Stimulated activated CD4-positive, alpha-beta T cell treated with anti-CD3 and anti-CD28 coated beads, Interleukin-1b, Interleukin-23, amount 100 ng/mL, for 1 hour (primary cell): ENCODE measurements at regions not wholly inside any gene's neighbourhood (a gene's known extent, or its start where the extent isn't known, plus 50 kb on each side); places are given as distances from the start of the nearest gene placed in this dataset.
"Not testable (repeated sequence)": the region's sequence is repeated elsewhere in the genome, so short reads cannot be mapped to it uniquely, and the experiment has no call there.

Source experiments
- DNase-seq, 2 donors: peaks; one replicate each; pipeline ENCODE4 v3.0.0-alpha.2; 2020; ENCODE audit warnings: low read depth in 2 of 2

- no peak for DNase-seq
Observed at GRCh38 chr18:60202708-60203107, 169.9 kb downstream of the MC4R start.

DNA sequence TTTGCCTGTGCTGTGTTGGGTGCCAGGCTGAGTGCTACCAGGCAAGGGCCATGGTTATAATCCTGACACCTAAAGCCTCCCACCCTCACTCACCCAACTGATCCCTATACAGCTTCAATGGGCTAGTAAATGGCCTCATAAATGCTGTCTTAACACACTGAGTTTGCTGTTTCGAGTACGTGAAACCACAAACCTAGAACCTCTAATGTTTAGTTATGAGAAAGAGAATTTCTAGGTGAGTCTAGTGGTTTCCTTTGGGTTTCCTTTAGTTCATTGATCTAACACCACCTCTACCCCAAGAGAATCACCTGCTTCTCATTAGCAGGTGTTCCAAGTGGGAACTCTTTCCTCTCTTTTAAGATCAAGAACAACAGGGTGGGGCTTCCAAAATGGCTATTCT lies 172.0 kb downstream of the MC4R start:
- DNase-seq, result no peak

DNA sequence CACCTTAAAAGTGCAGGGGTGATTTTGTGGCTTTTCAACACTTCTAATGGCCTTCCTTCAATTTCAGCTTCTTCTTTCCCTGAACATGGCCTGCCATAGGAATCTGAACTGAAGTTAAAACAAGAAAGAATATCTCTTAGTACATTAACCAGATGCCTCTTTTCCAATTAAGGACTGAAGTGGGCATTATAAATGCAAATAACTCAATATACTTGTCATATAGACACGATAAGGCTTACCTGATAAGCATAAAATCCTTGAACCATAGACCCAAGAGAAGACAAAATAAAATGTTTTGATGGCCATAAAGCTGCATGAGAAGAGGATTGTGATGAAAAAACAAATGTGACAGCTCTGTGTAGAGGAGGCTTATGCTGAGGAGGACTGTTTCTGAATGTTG lies 173.1 kb downstream of the MC4R start:
- DNase-seq, result no peak

- no peak for DNase-seq
Observed at GRCh38 chr18:60197671-60198462, 174.7 kb downstream of the MC4R start.

DNA sequence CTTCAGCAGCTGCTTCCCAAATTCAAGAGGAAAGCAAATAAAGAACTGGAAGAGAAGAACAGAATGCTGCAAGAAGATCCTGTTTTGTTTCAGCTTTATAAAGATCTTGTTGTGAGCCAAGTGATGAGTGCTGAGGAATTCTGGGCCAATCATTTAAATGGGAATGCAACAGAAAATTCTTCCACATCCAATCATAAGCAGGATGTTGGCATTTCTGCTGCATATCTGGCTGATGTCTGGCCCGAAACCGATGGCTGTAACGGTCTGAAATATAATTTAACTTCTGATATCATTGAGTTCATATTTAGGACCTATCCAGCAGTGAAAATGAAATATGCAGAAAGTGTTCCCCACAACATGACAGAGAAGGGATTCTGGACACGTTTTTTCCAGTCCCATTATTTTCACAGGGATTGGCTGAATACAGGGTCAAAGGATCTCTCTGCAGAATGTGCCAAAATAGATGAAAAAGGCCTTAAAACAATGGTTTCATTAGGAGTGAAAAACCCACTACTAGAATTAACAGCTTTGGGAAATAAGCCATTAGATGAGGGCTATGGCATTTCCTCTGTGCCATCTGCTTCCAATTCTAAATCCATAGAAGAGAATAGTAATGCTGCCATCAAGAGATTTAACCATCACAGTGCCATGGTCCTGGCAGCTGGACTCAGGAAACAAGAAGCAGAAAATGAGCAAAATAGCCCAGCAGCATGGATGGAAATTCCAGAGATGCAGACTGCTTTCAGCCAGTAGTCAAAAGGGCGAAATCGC lies 175.6 kb downstream of the MC4R start:
- DNase-seq, result no peak

DNA sequence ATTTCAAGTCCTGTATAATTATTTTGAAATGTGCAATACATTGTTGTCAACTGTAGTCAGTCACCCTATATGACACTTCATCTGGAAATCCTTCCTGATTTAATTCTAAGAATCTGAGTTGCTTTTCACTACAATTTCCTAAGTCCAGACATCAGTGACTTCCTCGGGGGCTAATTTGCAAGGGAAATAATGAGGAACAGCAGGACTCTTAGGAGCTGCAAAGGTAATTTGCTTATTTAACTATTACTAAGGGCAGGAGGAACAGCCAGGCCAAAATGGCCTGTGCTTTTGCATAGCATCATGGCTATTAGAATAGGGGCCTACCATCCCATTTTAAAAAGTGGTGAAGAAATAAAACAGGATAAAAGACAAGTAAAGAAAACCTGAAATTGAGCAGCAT lies 178.8 kb downstream of the MC4R start:
- no peak for DNase-seq

- DNase-seq, result no peak
Observed at GRCh38 chr18:60191926-60192325, 180.6 kb downstream of the MC4R start.

DNA sequence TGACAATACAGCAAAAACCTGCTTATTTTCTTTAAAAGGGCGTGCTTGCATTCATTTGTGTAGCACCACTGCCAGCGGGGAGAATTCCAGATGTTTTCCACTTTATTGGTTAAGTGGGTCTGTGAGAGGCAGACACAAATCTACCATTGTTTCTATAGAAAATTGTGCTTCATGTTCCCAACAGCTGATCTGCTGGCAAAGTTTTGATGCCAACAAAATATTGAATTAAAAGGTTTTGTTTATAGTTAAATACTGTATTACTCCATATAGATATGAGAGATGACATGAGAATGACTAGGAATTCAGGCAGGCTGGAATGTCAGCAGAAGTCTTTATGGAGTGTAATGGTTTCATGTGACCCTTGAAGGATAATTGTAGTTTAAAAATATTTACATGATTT lies 182.7 kb downstream of the MC4R start:
- DNase-seq, result no peak

DNA sequence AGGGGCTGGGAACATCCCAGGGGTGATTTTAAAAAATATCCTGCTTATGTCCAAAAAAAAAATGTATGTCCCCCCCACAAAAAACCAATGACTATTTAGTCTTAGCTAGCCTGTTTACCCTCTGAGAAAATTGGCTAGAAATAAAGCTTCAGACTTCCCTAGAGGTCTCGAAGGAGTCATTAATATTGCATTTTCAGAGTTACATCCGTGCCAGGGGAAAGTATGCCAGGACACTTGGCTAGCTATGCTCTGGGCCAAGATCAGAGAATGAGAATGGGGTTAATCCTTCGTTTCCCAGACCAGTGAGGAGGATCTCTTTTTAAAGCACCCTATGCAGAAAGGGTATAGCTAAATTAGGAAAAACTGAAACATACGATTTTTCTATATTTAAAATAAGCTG lies 183.6 kb downstream of the MC4R start:
- no peak for DNase-seq

- no peak for DNase-seq
Observed at GRCh38 chr18:60182223-60182622, 190.4 kb downstream of the MC4R start.

GRCh38 chr18:60180671-60181070 lies 191.9 kb downstream of the MC4R start:
- no peak for DNase-seq

- DNase-seq, result not testable (repeated sequence)
Observed at GRCh38 chr18:60178224-60178623, 194.4 kb downstream of the MC4R start.

GRCh38 chr18:60176259-60176658 lies 196.3 kb downstream of the MC4R start:
- no peak for DNase-seq

DNA sequence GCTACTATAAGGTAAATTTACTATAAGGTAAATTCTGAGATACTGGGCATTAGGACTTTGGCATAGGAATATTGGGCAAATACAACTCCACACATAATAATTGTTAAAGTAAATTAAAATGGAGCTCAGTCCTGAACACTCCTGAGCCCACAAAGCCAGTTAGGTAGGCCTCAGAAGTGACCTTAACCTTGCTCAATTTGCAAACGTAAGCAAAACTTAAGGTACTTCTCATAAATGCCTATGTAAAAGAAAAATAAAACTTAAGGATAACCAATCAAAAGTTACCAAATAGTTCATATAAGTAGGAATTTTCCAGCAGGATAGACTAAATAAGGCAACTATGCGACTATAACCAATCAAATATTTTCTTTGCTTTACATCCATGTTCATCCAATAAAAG lies 197.7 kb downstream of the MC4R start:
- no peak for DNase-seq

DNA sequence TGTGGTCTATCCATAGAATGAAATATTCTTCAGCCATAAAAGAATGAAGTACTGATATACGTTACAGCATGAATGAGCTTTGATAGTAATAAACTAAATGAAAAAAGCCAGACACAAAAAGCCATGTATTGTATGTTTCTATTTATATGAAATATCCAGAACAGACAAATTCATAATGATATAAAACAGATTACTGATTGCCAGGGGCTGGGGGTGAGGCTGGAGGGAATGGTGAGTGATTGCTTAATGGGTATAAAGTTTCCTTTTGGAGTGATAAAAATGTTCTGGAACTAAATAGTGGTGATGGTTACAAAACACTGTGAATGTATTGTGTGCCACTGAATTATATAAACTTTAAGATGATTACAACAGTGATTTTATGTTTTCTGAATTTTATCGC lies 200.5 kb downstream of the MC4R start:
- DNase-seq, result no peak

DNA sequence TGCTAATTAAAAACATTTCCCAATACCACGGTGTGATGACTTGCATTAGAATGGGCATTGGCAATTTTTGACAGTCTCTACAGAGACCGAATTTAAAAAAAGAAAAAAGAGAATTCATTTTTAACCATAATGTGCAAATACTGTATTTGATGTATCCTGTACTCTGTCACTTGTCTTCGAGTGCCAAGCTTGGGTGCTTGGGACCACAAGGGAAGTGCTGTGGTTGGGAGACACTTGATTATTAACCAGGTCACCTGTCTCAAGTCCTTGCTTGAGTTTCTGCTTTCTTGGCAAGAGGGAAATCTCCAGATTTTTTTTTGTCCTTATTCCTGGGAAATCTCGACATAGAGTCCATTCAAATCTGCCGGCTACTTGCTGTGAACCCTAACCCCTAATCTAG lies 209.0 kb downstream of the MC4R start:
- DNase-seq, result no peak

DNA sequence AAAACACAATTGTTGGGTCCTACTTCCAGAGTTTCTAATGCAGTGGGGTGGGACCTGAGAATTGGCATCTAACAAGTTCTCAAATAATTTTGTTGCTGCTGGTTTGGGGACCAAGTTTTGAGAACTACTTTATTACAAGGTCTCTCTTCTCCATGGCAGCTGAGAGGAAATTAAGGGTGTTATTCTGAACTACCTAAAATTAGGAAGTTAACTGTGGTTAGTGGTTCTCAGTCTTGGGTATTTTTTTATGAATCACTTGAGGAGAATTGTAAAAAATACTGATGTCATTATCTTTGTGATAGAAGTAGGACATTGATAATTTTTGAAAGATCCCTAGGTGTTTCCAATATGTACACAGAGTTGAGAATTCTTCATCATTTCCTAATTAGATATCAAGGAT lies 210.2 kb downstream of the MC4R start:
- DNase-seq, result no peak

DNA sequence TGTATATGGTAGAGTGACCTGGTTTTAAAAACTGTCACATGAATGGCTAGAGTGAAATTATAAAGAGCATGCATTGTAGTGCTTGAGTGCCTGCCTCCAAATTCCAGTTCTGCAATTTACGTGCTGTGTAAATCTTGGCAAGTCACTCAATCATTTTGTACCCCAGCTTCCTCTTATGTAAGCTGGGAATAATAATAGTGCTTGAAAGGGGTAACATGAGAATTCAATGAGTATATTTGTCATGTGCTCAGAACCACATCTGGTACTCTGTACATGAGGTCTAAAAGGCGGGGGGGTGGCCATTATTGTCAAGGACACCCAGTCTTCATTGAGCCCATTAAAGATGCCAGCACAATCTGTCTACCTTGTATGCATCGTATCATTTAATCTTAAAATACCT lies 214.8 kb downstream of the MC4R start:
- DNase-seq, result no peak

GRCh38 chr18:60153376-60153775 lies 219.2 kb downstream of the MC4R start:
- no peak for DNase-seq

DNA sequence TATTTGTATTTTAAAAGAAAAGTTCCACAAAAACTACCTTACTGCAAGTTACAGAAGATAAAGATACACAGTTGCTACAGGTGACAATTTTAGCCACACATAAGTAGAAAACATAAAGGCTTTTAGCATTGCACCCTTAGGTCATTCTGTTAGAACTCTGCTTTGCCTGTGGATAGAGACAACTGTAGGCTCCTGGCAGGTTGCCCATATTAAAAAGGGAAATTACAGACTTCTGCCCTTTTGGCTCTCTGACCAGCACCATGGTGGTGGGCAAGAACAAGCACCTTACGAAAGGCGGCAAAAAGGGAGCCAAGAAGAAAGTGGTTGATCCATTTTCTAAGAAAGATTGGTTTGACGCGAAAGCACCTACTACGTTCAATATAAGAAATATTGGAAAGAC lies 223.3 kb downstream of the MC4R start:
- no peak for DNase-seq

DNA sequence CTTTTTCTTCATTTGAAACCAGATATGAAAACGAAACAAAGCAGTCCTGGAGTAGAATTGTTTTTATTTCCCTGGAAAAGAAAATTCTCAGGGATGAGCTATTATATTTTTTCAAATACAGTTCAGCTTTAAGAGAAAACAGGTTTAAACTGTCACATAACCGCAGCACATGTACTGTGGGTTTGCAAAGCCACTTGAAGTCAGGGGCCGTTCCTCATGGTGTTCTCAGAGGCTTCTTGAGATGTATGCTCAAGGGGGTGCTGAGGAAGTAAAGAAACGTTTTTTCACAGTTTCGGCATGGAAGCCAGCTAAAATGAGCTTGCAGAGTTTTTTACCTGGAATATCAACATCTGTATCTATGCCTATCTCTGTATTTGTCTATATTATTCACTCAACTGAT lies 225.3 kb downstream of the MC4R start:
- no peak for DNase-seq

GRCh38 chr18:60146220-60146960 lies 226.2 kb downstream of the MC4R start:
- no peak for DNase-seq

- no peak for DNase-seq
Observed at GRCh38 chr18:60145776-60146175, 226.8 kb downstream of the MC4R start.
